ENCODE measurements at regions not wholly inside any gene's neighbourhood (a gene's known extent, or its start where the extent isn't known, plus 50 kb on each side); places are given as distances from the start of the nearest gene placed in this dataset.

DNA sequence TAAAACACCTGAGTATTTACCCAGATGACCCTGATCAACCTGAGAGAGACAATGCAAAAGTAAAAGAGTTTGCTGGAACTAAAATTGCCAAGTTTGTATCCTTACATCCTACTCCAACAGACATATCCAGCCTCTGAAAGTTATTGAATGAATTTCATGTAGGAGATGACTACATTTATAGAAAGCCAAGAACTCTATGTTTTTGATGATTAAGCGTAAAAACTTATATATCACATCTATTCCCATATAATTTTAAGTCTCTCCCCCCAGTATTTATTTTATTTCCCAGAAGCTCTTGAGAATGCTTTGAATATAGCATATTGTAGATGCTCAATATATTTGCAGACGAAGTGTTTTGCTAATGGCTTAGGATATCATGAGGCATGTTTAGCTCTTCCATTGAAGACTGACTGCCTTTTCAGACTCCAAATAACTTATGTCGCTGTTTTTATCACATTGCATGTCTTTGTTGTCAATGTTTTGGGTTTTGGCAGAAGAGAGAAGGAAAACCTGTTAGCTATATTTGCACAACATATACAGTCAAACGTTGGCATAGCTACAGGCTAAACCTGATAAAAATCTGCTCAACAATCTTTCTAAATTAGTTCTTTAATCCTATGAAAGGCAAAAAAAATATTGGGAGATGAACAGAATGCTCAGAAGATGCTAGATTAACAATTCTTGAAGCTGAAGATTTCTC is 213.6 kb downstream of the DIO2 start (continued):
- TF ChIP-seq, protein P1, sequence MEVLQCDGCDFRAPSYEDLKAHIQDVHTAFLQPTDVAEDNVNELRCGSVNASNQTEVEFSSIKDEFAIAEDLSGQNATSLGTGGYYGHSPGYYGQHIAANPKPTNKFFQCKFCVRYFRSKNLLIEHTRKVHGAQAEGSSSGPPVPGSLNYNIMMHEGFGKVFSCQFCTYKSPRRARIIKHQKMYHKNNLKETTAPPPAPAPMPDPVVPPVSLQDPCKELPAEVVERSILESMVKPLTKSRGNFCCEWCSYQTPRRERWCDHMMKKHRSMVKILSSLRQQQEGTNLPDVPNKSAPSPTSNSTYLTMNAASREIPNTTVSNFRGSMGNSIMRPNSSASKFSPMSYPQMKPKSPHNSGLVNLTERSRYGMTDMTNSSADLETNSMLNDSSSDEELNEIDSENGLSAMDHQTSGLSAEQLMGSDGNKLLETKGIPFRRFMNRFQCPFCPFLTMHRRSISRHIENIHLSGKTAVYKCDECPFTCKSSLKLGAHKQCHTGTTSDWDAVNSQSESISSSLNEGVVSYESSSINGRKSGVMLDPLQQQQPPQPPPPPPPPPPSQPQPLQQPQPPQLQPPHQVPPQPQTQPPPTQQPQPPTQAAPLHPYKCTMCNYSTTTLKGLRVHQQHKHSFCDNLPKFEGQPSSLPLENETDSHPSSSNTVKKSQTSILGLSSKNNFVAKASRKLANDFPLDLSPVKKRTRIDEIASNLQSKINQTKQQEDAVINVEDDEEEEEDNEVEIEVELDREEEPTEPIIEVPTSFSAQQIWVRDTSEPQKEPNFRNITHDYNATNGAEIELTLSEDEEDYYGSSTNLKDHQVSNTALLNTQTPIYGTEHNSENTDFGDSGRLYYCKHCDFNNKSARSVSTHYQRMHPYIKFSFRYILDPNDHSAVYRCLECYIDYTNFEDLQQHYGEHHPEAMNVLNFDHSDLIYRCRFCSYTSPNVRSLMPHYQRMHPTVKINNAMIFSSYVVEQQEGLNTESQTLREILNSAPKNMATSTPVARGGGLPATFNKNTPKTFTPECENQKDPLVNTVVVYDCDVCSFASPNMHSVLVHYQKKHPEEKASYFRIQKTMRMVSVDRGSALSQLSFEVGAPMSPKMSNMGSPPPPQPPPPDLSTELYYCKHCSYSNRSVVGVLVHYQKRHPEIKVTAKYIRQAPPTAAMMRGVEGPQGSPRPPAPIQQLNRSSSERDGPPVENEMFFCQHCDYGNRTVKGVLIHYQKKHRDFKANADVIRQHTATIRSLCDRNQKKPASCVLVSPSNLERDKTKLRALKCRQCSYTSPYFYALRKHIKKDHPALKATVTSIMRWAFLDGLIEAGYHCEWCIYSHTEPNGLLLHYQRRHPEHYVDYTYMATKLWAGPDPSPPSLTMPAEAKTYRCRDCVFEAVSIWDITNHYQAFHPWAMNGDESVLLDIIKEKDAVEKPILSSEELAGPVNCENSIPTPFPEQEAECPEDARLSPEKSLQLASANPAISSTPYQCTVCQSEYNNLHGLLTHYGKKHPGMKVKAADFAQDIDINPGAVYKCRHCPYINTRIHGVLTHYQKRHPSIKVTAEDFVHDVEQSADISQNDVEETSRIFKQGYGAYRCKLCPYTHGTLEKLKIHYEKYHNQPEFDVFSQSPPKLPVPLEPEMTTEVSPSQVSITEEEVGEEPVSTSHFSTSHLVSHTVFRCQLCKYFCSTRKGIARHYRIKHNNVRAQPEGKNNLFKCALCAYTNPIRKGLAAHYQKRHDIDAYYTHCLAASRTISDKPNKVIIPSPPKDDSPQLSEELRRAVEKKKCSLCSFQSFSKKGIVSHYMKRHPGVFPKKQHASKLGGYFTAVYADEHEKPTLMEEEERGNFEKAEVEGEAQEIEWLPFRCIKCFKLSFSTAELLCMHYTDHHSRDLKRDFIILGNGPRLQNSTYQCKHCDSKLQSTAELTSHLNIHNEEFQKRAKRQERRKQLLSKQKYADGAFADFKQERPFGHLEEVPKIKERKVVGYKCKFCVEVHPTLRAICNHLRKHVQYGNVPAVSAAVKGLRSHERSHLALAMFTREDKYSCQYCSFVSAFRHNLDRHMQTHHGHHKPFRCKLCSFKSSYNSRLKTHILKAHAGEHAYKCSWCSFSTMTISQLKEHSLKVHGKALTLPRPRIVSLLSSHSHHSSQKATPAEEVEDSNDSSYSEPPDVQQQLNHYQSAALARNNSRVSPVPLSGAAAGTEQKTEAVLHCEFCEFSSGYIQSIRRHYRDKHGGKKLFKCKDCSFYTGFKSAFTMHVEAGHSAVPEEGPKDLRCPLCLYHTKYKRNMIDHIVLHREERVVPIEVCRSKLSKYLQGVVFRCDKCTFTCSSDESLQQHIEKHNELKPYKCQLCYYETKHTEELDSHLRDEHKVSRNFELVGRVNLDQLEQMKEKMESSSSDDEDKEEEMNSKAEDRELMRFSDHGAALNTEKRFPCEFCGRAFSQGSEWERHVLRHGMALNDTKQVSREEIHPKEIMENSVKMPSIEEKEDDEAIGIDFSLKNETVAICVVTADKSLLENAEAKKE (CRISPR knock-in tag; IDR thresholded peaks at IDR 0.05), result no peak
- TF ChIP-seq JUNB (IDR thresholded peaks at IDR 0.05; ENCODE audit: unreplicated experiment), result no peak
- TF ChIP-seq STAT1 (IDR thresholded peaks at IDR 0.05; ENCODE audit: unreplicated experiment), result no peak
- no peak for TF ChIP-seq EZH2phosphoT487 (IDR thresholded peaks at IDR 0.05; ENCODE audit: unreplicated experiment)
- TF ChIP-seq ZNF331 (CRISPR knock-in tag; IDR thresholded peaks at IDR 0.05; ENCODE audit: low read depth), result no peak

- no peak overlapping the region for H3K4me3 Mint-ChIP-seq
Observed at GRCh38 chr14:79992407-79993198, 218.7 kb downstream of the DIO2 start.

More at GRCh38 chr14:79992407-79993198, 218.7 kb downstream of the DIO2 start:
- H2AFZ ChIP-seq, result no peak overlapping the region
- Mint-ChIP-seq H3K27me3 (ENCODE audit: insufficient read depth, low read depth, poor library complexity) (peaks cover 50% of the 10 kb centered on the region), H3K36me3 (ENCODE audit: low read depth) (no peaks in the 10 kb centered on the region), H3K9me3 (no peaks in the 10 kb centered on the region), H3K27ac (no peak overlapping the region), H3K4me1 (peaks cover 2% of the 10 kb centered on the region; the same call in 2 of the 3 replicates)
- peak; percentile 86 for ATAC-seq
- H3K4me3 ChIP-seq, result no peak overlapping the region
- DNase-seq (ENCODE audit: low spot score), result peak; percentile 57
- no peak overlapping the region for H3K27ac ChIP-seq (ENCODE audit: low read depth)
- TF ChIP-seq NANOG (IDR thresholded peaks at IDR 0.05; ENCODE audit: borderline replicate concordance), result no peak
- TF ChIP-seq, protein P2, sequence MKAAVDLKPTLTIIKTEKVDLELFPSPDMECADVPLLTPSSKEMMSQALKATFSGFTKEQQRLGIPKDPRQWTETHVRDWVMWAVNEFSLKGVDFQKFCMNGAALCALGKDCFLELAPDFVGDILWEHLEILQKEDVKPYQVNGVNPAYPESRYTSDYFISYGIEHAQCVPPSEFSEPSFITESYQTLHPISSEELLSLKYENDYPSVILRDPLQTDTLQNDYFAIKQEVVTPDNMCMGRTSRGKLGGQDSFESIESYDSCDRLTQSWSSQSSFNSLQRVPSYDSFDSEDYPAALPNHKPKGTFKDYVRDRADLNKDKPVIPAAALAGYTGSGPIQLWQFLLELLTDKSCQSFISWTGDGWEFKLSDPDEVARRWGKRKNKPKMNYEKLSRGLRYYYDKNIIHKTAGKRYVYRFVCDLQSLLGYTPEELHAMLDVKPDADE (IDR thresholded peaks at IDR 0.05), result no peak
- TF ChIP-seq, protein P1 (CRISPR knock-in tag; IDR thresholded peaks at IDR 0.05), result no peak
- peaks cover 85% of the 10 kb centered on the region for H3K27me3 ChIP-seq (ENCODE audit: insufficient read depth)
- H3K9me2 ChIP-seq (ENCODE audit: insufficient read depth), result no peaks in the 10 kb centered on the region
- H3K79me2 ChIP-seq (replicated peaks; ENCODE audit: insufficient read depth), result no peaks in the 10 kb centered on the region
- no peaks in the 10 kb centered on the region for H4K20me1 ChIP-seq (replicated peaks; ENCODE audit: insufficient read depth)
- no peaks in the 10 kb centered on the region for H3F3A ChIP-seq (replicated peaks; ENCODE audit: low read depth)
- H3K4me1 ChIP-seq (ENCODE audit: insufficient read depth), result no peaks in the 10 kb centered on the region
- no peak overlapping the region for H3K4me2 ChIP-seq
- H3K36me3 ChIP-seq (ENCODE audit: insufficient read depth), result 0 out of 2 replicates have a peak, but pooled peaks cover 3% of the 10 kb centered on the region
